ENCODE measurements at regions not wholly inside any gene's neighbourhood (a gene's known extent, or its start where the extent isn't known, plus 50 kb on each side); places are given as distances from the start of the nearest gene placed in this dataset.
"Not testable (repeated sequence)": the region's sequence is repeated elsewhere in the genome, so short reads cannot be mapped to it uniquely, and the experiment has no call there.

DNA sequence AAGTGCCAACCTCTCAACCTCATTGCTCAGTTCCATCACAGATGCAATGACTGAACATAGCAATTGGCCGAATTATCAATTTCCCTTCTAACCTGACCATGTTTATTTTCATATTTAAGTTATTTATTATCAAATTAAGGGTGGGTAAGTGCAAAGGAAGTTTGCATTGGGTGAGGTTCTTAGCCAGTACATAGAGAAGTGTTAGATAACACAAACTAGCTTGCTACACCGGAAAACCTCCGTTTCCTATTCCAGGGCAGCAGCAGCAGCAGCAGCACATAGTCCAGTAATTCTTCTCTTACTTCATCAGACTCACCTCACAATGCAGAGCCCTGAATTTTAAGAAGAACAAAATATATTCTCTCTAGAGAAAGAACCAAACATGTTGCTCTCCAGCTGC is 200.5 kb upstream of the OR4E1 start:
- no peak for DNase-seq

DNA sequence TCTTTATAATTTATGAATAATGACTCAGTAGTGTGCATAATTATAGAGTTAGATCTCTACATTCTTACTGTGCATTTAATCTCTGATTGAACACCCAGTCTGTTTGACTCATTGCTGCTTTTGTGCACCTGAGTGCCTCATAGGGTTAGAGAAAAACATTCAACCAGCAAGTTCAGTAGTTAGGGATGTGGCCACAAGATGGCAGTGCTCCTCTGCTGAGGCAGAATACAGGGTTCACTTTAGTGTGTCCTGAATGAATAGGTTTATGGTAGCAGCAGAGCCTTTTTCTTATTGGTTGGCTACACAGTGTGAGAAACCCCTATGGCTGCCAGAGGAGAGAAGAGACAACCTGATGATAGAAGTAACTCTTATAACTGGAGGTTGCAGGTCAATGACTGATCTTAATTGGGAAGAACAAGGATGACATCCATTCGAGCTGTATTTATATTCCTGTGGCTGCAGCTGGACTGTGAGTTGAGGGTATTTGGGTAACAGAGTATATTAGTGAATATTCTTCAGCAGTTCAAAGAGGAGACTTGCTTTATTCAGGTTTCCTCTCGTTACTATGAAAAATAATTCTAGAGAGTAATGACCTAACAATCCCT is 194.9 kb upstream of the OR4E1 start:
- peak; percentile 70 to 82 for DNase-seq

DNA sequence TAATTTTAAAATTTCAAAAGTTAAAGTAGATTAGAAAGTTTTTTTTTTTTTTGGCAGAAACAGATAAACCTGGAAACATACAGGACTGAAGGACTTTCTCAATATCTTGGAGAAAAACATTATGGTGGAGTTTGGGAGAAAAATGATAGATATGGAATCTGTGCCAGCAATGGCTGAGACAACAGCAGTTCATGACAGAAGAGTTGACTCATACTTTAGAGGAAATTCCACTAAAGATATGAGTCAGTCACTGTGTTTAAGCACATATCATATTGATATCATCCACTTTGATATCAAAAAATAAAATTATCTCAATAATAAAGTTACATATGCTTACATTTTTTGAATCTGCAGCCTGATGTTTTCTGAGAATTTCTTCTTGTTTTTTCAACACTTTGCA is 193.9 kb upstream of the OR4E1 start:
- DNase-seq: no peak

DNA sequence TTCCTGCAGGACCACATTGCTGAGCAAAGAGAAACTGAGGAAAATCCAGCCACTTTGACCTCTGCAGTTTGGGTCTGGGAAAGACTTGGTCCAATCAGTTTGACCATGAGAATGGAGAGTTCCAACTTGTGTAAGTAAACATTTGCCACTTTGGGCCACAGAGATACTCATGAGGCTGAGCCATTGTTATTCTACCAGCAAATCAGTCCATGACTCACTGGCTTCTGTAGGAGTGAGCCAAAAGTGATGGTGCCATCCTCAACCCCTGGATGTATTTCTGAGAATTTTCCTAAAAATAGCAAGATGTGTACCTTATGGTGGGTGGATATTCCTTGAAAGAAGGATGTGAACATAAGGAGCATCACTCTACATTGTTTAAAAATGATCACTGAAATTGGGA is 192.9 kb upstream of the OR4E1 start:
- no peak for DNase-seq

DNA sequence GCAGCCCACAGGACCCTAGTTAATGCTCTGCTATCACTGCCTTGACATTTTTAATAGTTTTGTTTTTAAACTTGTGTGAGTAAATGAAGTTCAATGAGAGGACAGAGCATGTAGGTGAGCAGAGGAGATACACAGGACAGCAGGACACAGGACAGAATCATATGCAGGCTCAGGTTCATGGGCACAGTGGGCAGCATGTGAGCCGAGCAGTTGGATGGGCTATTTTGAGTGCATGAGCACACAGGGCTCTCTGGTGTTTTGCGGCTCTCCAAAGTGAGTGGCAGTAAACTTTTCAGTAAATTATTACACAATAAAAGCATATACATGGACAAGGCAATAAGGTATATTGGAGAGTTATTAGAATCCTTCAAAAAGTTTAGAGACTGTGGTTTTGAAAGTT is 189.7 kb upstream of the OR4E1 start:
- DNase-seq: no peak

DNA sequence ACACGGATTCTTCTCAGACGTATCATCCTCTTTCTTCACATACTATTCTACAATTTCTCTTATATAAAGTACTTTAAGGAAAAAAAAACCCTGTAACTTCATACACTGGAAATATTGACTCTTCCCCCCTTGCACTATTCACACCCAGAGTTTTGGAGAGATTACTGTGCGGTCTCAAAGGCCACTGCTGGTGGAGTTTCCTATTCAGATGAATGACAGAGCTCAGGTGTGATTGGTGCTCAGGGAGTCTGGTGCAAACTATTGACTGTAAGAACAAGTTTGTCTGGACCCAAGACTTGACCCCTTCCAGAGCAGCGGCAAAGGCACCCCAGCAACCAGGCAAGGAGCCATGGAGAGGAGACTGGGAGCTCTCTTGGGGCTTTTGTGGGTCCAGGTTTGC is 187.5 kb upstream of the OR4E1 start:
- DNase-seq: peak in 1 of 2 donors; percentile 13

DNA sequence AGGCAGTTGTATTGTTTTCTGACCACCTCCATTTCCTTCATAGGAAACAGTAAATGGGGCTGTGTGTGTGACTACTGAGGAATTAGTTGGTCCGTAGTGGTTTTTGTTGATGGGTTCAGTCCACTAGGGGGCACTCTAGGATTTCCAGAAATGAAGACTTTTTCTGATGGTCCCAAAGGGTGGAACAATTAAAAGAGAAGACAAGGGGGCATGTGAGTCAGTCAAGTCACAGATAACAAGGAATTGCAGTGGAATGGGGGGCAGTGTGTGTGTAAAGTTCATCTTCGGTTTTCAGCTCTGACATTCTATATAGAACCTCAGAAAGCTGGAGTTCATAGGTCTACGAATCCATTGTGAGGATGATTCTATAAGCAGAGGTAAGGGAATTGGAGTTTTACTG is 186.6 kb upstream of the OR4E1 start:
- peak in 1 of 2 donors; percentile 54 for DNase-seq

DNA sequence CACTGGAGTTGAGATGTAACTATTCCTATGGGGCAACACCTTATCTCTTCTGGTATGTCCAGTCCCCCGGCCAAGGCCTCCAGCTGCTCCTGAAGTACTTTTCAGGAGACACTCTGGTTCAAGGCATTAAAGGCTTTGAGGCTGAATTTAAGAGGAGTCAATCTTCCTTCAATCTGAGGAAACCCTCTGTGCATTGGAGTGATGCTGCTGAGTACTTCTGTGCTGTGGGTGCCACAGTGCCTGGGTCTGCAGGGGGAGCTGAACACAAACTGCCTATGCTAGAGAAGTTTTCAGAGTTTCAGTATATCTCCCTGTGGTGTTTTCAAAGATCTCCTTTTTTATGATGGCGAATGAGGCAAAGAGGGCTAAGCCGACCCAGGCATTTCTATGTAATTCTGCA is 179.2 kb upstream of the OR4E1 start:
- no peak for DNase-seq

DNA sequence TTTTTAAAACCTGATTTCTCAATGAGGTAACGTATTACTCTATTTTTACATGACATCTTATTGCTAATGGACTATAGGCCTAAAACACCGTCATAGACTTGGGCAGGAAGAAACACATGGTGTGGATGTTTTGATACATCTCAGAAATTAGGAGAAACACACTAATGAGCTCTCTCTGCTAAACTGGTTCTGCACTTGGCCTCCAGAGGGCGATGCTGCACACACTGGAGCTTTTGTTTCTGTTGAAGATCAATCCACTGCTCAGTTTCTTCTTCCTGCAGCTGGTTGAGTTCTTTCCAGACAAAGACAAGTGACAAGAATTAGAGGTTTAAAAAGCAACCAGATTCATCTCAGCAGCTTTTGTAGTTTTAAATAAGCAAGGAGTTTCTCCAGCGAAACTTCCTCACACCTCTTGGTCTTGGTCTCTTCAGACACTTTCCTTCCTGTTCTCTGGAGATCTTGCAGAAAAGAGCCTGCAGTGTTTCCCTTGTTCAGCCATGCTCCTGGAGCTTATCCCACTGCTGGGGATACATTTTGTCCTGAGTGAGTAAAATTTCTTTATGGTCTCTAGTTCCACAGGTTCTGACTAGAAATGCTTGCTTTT is 178.5 kb upstream of the OR4E1 start:
- peak; percentile 62 to 78 for DNase-seq

DNA sequence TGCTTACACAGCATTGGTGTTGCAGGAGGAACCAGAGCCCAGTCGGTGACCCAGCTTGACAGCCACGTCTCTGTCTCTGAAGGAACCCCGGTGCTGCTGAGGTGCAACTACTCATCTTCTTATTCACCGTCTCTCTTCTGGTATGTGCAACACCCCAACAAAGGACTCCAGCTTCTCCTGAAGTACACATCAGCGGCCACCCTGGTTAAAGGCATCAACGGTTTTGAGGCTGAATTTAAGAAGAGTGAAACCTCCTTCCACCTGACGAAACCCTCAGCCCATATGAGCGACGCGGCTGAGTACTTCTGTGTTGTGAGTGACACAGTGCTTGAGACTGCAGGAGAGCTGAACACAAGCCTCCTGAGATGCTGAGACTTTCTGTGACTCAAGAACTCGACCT is 173.3 kb upstream of the OR4E1 start:
- DNase-seq: not testable (repeated sequence)

DNA sequence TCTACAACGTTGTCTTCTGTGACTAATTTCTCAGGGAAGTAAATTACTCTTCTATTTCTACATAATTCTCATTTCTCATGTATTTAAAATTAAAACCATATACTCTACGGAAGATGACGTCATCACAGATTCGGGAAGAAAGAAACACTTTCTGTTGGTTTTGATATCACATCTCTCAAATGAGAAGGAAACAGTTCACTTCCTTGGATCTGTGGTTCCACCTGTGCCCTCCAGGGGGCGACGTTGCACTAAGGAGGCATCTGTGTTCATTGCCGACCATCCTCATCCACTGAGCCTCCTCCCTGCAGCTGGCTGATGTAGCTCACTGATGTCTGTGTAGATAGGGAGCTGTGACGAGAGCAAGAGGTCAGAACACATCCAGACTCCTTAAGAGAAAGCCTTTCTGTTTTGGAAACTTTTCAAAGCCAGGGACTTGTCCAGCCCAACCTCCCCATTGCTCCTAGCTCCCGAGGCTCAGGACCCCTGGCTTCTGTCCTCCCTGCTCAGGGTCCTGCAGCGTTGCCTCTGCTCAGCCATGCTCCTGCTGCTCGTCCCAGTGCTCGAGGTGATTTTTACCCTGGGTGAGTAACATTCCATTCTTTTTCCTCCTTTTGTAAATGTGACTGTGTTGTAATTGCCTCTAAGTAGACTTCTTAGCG is 172.7 kb upstream of the OR4E1 start:
- peak; percentile 53 to 74 for DNase-seq

DNA sequence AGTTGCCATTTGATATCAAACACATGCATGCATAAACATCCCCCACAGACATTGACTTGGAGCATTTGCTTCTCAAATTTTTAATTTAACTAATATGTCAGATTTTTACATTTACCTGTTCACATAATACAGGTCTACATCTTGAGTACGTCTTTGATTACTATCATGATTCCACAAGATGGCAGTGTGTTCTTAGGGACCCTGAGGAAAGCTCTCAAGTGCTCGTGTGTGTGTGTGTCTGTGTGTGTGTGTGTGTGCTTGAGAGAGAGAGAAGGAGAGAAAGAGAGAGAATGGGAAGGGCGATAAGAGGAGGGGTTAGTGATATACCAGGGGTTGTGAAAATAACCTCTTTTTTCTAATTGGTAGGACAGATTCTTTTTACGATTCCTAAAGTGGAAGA is 167.1 kb upstream of the OR4E1 start:
- no peak for DNase-seq

DNA sequence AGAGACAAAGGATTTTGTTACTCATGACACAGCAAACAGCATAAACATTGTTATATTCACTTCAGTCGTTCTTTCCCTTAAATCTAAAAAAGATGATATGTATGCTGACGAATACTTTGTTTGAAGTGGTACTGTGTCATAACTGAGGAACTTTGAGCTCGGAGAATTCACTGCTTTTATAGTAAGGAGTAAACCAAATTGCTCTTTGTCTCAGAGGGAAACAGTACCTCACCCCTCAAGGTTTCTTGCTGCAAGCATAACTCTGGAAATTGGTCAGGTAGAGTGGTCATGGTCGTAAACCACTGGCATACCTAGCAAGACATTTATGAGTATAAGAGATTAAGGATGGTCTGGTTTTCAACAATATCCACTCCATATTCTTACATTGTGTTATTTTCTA is 160.2 kb upstream of the OR4E1 start:
- DNase-seq: no peak

DNA sequence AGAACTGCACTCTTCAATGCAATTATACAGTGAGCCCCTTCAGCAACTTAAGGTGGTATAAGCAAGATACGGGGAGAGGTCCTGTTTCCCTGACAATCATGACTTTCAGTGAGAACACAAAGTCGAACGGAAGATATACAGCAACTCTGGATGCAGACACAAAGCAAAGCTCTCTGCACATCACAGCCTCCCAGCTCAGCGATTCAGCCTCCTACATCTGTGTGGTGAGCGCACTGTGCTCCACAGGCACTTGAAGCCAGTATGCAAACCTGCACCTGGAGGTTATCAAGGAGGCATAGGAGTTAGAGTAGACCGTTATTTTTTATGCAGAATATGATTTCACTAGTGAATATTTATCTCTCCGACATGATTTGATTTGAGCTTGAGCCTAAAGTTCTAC is 152.2 kb upstream of the OR4E1 start:
- no peak for DNase-seq

DNA sequence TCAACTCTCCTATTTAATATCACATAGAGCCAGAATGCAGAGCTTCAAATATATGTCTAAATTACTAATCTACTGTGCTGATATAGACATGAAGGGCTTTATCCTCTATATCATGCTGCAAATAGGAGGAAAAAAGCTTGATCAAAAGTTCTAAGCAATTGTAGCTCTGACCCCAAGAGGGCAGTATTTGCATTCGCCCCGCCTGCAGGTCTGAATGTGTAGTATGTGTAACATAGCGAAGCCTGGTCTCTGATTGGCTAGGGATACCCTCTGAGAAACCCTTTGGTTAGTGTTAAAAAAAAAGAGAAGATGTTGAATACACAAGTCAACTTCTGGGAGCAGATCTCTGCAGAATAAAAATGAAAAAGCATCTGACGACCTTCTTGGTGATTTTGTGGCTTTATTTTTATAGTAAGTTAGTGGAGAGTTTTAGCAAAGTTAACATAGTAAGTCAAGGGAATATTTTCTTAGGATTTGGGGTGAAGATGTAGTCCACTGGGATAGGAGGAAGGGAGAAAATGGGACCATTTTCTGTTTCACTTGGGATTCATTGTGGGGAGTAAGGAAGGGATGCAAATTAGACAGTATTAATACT is 151.6 kb upstream of the OR4E1 start:
- peak; percentile 32 to 34 for DNase-seq

DNA sequence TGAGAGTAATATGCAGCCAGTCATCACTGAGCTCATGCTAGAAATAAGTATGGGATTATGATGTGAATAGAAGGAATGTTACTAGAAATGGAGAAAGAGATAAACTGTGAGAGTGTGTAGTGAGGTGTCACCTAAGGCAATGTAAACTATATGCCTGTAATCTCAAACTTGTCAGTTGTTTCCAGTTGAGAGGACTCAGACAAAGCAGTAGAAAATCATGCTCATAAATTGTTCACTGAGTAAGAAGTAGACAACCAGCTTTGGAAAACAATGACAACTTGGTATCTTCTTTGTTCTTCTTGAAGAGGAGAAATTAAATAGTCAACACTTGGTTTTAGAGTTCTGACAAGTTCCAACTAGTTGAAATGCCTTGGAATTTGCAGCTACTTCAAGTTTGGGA is 148.5 kb upstream of the OR4E1 start:
- DNase-seq: no peak

DNA sequence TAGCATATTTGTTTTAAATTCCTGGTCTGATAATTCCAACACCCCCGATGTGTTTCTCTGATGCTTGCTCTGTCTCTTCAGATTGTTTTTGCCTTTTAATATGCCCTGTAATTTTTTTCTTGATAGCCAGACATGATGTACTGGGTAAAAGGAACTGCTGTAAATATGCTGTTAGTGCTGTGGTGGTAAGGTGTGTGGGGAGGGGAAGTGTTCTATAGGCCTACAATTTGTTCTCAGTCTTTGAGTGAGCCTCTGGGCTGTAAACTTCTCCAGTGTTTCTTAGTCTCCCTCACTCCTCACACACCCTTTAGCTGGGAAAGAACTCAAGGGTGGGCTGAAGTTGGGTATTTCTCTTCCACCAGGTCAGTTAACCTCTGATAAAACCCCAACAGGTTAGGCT is 147.0 kb upstream of the OR4E1 start:
- DNase-seq: no peak

DNA sequence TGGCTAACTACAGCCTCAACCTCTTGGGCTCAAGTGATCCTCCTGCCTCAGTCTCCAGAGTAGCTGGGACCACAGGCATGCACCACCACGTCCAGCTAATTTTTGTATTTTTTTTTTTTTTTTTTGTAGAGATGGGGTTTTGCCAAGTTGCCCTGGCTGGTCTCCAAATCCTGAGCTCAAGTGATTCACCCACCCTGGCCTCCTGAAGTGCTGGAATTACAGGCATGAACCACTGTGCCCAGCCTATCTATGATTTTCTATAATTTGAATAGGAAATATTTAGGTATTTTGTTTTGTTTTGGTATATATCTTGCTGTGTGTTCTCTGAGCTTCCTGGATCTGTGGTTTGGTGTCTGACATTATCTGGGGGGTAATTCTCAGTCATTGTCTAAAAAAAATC is 146.3 kb upstream of the OR4E1 start:
- not testable (repeated sequence) for DNase-seq

DNA sequence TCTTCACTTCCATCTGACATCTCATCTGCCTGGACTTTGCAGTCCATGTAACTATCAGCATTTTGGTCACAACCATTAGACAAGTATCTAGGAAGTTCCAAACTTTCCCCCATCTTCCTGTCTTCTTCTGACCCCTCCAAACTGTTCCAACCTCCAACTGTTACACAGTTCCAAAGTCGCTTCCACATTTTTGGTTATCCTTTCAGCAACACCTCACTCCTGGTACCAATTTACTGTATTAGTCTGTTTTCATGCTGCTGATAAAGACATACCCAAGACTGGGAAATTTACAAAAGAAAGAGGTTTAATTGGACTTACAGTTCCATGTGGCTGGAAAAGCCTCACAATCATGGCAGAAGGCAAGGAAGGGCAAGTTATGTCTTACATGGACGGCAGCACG is 143.4 kb upstream of the OR4E1 start:
- not testable (repeated sequence) for DNase-seq

DNA sequence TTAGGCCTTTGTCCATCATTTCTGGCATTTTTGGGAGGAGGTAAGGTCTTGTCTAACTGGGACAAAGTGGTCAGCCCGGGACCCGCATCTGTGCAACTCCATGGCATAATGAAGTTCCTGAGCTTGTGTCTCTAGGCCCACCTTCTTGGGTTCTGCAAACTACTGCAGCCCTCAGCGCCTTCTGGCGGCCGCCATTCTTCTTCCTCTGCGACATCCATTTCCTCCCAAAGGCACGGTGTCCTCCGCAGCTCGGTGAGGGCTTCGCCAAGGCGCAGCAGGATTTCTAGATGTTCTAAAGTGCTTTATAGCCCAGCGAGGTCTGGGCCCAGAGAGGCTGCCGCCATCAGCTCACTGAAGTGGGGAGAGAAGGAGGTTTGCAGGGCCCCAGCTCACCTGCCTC is 134.4 kb upstream of the OR4E1 start:
- no peak for DNase-seq

DNA sequence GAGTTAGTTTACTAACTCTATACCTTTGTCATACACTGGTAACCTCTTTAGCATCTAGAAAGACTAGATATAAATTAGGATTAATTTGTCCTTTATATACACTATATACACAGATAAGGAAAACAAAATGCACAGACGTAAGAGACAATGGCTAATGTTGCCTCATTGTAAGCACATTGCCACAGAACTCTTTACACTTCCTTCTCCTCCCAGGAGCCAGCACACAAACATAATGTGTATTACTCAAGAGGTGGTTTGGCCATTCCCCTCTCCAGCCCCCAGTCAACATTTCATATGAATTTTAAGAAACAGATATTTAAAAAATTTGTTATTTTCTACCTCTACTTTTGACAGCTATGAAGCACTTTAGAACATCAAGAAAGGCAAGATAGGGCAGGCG is 131.4 kb upstream of the OR4E1 start:
- no peak for DNase-seq

DNA sequence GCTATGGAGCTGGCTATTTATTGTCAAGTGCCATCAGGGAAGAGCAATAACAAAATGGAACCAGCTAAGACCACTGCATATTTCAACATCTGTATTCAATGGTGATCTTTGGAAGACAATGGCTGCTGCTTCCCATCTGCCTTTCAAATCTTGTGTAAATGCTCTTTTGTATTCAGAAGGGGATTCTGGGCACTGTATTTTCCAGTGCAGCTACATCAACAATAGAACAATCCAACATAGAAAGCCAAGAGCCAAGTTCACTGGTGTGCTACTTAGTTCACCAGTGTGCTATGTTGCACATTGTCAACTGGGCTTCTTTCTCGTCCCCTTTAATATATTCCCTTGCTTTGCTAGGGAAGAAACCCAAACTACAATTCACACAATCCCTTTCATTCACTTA is 128.8 kb upstream of the OR4E1 start:
- DNase-seq: no peak

DNA sequence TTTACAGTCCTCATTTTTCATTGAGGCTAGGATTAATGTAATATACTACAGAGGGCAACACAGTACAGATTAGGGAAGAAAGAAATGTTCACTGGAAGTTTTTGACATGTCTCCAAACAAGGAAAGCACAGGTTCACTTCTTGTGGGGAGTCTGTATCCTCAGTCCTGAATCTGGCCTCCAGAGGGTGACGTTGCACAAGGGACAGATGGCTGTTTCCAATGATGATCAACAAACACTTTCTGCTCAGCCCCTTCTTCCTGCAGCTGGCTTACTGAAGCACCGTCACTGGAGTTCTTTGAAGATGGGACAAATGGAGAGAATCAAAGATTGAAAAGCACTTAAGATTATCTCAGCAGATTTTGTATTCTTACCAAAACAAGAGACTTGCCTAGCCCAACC is 123.3 kb upstream of the OR4E1 start:
- no peak for DNase-seq

DNA sequence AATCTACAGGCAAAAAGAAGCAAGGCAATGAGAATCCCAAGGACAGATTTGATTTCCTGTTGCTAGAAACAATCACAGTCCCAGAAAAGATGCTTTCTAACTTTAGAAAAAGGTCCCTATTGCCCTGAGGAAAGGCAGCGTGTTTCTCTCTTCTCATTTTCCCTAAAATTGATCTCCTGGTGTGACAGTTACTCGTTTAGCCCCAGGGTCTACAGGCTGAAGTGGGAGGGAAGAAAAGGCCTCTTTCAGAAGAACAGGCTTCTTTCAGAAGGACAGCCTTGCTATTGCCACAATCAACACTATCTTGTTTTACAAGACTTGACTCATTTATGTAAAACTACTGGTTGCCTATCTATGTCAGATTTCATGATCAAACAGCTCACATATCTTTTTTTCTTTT is 121.8 kb upstream of the OR4E1 start:
- DNase-seq: no peak

Measured in activated CD4-positive, alpha-beta T cell treated with anti-CD3 and anti-CD28 coated beads for 4 hours (primary cell).